VCaP (cell line): ENCODE measurements at regions not wholly inside any gene's neighbourhood (a gene's known extent, or its start where the extent isn't known, plus 50 kb on each side); places are given as distances from the start of the nearest gene placed in this dataset.

Experiments used
- H3K27ac ChIP-seq: fragments of 450-650 bp; 2 replicates; pipeline ENCODE4 v1.5.1; 2017
- TF ChIP-seq, protein P1 (sequence below): fragments of 450-650 bp; conservative IDR thresholded peaks from 2 replicates; pipeline ENCODE4 v1.5.1; 2017; ENCODE audit warnings: mild to moderate bottlenecking, moderate library complexity

DNA sequence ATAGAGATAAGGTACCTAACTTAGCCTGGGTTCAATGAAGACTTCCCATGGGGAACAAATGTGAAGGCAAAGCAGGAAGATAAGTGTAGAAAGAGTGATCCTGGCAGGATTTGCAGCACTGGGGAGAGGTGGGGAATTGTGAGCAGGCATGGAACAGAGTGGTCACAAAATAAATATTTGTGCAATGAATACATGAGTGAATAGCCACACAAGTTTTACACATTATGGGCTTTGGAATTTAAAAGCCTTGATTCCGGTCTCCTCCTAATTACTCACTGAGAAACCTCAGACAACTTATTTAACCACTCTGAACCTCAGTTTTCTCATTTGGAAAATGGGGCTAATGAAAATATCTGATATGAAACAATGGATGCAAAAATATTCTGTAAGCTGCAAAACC lies 148.3 kb downstream of the ELAVL4 start:
- TF ChIP-seq, protein P1, sequence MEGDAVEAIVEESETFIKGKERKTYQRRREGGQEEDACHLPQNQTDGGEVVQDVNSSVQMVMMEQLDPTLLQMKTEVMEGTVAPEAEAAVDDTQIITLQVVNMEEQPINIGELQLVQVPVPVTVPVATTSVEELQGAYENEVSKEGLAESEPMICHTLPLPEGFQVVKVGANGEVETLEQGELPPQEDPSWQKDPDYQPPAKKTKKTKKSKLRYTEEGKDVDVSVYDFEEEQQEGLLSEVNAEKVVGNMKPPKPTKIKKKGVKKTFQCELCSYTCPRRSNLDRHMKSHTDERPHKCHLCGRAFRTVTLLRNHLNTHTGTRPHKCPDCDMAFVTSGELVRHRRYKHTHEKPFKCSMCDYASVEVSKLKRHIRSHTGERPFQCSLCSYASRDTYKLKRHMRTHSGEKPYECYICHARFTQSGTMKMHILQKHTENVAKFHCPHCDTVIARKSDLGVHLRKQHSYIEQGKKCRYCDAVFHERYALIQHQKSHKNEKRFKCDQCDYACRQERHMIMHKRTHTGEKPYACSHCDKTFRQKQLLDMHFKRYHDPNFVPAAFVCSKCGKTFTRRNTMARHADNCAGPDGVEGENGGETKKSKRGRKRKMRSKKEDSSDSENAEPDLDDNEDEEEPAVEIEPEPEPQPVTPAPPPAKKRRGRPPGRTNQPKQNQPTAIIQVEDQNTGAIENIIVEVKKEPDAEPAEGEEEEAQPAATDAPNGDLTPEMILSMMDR: no peak
- H3K27ac ChIP-seq: no peak overlapping the region
